GM19328 (cell line): ENCODE measurements at regions not wholly inside any gene's neighbourhood (a gene's known extent, or its start where the extent isn't known, plus 50 kb on each side); places are given as distances from the start of the nearest gene placed in this dataset.
"Not testable (repeated sequence)": the region's sequence is repeated elsewhere in the genome, so short reads cannot be mapped to it uniquely, and the experiment has no call there.

Source experiments
- ATAC-seq: cut with Tn5 transposase; IDR thresholded peaks from one replicate; pipeline ENCODE4 v1.9.1; 2021; ENCODE audit warnings: mild to moderate bottlenecking, moderate library complexity; ENCODE audit not compliant: unreplicated experiment

DNA sequence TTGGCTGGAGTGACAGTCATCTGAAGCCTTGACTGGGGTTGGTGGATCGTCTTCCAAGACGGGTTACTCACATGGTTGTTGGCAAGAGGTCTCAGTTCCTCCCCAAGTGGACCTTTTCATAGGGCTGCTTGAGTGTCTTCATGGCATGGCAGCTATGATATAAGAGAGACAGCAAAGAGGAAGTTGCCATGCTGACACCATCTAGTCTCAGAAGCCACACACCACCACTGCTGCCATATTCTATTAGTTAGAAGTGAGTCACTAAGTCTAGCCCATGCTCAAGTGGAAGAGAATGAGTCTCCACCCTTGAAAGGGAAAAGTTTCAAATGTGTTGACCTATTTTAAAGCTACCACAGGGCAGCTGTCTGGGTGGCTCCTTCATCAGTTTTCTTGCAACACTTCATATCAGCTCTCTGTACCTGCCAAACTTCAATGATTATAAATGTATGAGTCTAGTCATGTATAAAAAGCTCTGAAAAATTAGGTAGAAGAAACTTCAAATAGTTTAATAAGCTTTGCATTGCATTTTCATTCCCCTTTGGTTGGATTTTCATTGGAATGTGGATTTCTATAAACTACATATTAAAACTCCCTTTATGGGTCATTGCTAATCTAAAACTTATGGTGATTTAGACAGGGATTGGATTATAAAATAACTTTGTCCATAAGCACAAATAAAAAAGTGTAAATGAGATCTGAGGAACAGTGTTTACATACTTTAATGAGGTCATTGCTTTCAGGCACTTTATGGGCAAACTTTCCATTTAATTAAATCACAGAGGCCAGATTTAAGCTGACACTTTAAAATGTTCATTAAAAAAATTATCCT lies 68.0 kb upstream of the ATXN3L start:
- no peak for ATAC-seq

- ATAC-seq, result no peak
These were observed 66.8 kb upstream of the ATXN3L start for GRCh38 chrX:13386636-13387035.

DNA sequence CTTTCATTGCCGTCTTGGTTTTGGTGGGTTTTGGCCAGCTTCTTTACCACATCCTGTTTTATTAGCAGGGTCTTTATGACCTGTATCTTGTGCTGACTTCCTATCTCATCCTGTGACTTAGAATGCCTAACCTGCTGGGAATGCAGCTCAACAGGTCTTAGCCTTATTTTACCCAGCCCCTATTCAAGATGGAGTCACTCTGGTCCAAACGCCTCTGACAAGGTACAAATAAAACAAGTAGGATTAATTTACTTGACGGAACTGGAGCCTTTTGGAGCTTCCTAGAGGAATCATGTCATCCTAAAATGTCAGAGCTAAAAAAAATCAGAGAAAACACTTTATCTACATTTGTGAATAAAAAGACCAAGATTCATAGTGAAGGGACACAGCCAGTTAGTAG lies 66.2 kb upstream of the ATXN3L start:
- no peak for ATAC-seq

- ATAC-seq, result no peak
These were observed 64.1 kb upstream of the ATXN3L start for GRCh38 chrX:13383907-13384306.

GRCh38 chrX:13381514-13381913 lies 61.7 kb upstream of the ATXN3L start:
- ATAC-seq, result no peak

GRCh38 chrX:13380211-13380610 lies 60.4 kb upstream of the ATXN3L start:
- no peak for ATAC-seq

GRCh38 chrX:13378562-13379518 lies 59.0 kb upstream of the ATXN3L start:
- ATAC-seq, result not testable (repeated sequence)

GRCh38 chrX:13377550-13377934 lies 57.7 kb upstream of the ATXN3L start:
- no peak for ATAC-seq

- ATAC-seq, result no peak
These were observed 57.1 kb upstream of the ATXN3L start for GRCh38 chrX:13376857-13377549.

DNA sequence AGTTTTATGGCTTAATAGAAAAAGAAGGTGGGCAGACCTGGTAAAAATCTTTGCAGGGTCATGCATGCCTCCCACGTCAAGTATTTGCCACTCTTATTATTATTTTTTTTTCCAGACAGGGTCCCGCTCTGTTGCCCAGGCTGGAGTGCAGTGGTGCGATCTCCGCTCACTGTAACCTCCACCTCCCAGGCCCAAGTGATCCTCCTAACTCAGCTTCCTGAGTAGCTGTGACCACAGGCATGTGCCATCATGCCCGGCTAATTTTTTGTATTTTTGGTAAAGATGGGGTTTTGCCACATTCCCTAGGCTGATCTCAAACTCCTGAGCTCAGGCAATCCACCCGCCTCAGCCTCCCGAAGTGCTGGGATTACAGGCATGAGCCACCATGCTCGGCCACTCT lies 55.7 kb upstream of the ATXN3L start:
- not testable (repeated sequence) for ATAC-seq

DNA sequence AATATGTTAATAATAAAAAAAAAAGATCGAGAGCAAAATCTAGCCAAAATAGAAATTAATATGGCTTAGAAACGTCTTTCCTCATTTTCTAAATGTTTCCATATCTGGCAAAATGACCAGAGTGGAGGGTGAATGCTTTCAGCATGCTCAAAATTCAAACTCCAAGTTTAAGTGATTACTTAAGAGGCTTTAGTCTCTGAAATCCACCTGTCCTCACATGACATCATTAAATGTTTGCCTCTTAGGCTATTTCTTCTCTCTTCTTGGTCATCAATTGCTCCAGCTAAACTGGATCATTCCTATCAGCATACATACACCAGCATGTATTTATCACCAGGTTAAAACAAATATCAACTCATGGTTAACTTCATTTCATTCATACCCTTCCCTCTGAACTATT lies 54.5 kb upstream of the ATXN3L start:
- no peak for ATAC-seq

DNA sequence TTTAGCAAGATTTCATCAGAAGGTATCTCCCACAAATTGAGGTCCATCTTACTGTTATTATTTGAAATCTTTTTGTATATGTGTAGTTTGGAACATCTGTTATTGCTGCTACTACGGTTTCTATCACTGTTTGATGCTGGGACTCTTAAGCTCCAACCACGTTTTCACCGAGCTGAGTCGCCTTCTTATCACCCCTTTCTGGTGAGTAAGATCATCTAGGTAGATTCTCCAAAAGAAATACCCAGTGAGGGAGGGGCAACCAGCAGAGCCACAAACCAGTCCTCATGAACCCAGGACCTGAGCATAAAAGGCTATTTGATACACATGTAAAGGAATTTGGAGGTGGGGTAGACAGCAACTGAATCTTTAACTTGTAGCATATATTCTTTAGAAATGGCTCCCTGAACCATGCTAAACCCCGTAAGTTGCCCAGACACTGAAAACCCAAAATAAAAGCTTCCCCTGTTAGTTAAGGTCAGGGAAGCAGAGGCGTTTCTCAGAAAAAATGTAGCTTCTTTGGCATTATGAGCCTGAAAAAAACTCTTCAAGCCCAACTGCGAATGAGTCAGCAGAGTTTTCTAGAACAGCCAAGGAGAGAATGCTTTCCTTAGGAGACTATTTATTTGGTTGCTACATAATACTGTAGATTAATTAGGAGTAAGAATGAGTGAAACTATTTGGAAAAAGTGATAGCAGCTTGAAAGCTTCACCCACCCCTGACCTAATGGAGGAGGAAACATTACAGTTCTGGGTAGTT lies 53.8 kb upstream of the ATXN3L start:
- ATAC-seq, result no peak

GRCh38 chrX:13373027-13373426 lies 53.2 kb upstream of the ATXN3L start:
- no peak for ATAC-seq

DNA sequence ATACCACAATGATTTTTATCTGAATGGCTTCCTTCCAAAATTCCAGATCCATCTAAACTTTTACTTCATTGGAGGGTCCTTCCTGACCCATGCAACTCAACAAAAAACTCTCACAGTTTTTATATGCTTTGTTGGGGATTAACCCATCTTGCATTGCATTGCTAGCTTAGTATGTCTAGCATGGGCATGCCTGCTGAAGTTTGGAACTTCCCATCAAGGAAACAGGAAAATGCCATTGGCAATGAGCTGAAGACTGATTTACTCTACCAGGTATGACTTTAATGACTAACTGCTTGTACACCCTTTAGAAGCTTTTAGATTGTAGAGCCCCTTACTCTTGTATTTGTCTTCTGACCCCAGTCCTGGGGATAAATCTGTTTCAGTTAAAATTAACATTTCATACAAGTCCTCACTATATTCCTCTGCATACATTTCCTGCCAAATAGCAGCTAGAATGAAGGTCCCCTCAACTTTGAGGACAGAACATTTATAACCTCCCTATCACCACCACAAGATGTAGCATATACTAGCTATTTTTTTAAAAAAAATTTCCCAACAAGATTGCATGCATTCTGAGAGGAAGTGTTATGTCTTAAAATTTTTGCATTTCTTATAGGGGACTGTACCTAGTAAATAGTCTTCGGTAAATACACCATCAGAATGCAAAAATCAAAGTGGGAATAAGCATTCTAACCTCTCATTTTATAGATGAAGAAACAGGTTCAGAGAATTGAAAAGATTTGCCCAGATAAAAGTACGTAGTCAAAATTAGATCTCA lies 52.5 kb upstream of the ATXN3L start:
- no peak for ATAC-seq

- ATAC-seq, result no peak
These were observed 51.3 kb upstream of the ATXN3L start for GRCh38 chrX:13371186-13371585.

DNA sequence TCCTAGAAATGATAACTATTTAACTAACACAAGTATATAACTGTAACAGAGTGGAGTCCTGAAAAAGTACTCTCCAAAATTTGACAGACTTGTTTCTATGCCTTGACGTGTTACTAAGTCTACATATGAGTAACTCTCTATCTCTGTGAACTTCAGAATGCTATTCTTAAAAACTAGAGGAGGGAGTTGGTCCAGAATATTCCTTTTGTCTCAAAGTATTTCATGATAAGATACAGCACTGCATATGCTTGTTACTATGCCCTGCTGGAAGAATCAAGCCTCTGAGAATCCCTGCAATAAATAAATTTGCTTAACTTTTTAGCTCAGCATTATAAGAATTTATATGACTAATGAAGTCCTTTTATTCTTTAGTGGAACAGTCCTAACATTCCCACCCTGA lies 50.9 kb upstream of the ATXN3L start:
- ATAC-seq, result no peak
